Small intestine (tissue), 7 donors: ENCODE measurements at regions not wholly inside any gene's neighbourhood (a gene's known extent, or its start where the extent isn't known, plus 50 kb on each side); places are given as distances from the start of the nearest gene placed in this dataset.

ENCODE experiments used
- DNase-seq, 2 donors: peaks; one replicate each; pipeline versions ENCODE4 v3.0.0 to v3.0.0-alpha.2; 2013
- FAIRE-seq: peaks from 2 replicates; lab custom pipeline; 2012; peaks lifted over from hg19 to GRCh38; lab: Jason Lieb, UNC
- H3K27ac ChIP-seq, 3 donors: one replicate each; pipeline ENCODE4 v1.5.1; 2013; ENCODE audit warnings: low read length in 2 of 3, mild to moderate bottlenecking in 2 of 3, control low read depth in 1 of 3, inconsistent platforms in 1 of 3, low read depth in 1 of 3, moderate library complexity in 1 of 3
- H3K27me3 ChIP-seq, 3 donors: one replicate each; pipeline ENCODE4 v1.6.1; 2013; ENCODE audit warnings: low read length in 3 of 3, inconsistent platforms in 1 of 3; ENCODE audit not compliant: control insufficient read depth in 3 of 3, insufficient read depth in 3 of 3
- H3K36me3 ChIP-seq, 3 donors: one replicate each; pipeline ENCODE4 v1.6.1; 2013; ENCODE audit warnings: low read length in 3 of 3, inconsistent platforms in 1 of 3, low read depth in 1 of 3, mild to moderate bottlenecking in 1 of 3, moderate library complexity in 1 of 3; ENCODE audit not compliant: control insufficient read depth in 3 of 3, insufficient read depth in 2 of 3
- H3K4me1 ChIP-seq, 3 donors: one replicate each; pipeline ENCODE4 v1.6.1; 2013; ENCODE audit warnings: low read length in 2 of 3, inconsistent platforms in 1 of 3, low read depth in 1 of 3, mild to moderate bottlenecking in 1 of 3, moderate library complexity in 1 of 3; ENCODE audit not compliant: control insufficient read depth in 3 of 3, insufficient read depth in 2 of 3
- H3K4me3 ChIP-seq, 3 donors: one replicate each; pipeline ENCODE4 v1.5.1; 2013; ENCODE audit warnings: low read length in 3 of 3, control low read depth in 1 of 3, inconsistent platforms in 1 of 3, low read depth in 1 of 3, mild to moderate bottlenecking in 1 of 3, moderate library complexity in 1 of 3
- H3K9me3 ChIP-seq, 2 donors: one replicate each; pipeline ENCODE4 v1.6.1; 2013; ENCODE audit warnings: low read depth in 1 of 2, low read length in 1 of 2; ENCODE audit not compliant: control insufficient read depth in 2 of 2, insufficient read depth in 1 of 2
- WGBS, 3 donors: extraction: QIAGEN DNeasy Blood & Tissue Kit; methylation state at CpG; one replicate each; pipeline ENCODE4 v1.1.7; 2013; 5-methylcytosine and 5-hydroxymethylcytosine counted together
- donor health status: healthy with polysubstance abuse.
- donor health status: control.
- donor health status: control.
- donor health status: Bipolar disorder and iron deficiency.
- donor health status: healthy.

DNA sequence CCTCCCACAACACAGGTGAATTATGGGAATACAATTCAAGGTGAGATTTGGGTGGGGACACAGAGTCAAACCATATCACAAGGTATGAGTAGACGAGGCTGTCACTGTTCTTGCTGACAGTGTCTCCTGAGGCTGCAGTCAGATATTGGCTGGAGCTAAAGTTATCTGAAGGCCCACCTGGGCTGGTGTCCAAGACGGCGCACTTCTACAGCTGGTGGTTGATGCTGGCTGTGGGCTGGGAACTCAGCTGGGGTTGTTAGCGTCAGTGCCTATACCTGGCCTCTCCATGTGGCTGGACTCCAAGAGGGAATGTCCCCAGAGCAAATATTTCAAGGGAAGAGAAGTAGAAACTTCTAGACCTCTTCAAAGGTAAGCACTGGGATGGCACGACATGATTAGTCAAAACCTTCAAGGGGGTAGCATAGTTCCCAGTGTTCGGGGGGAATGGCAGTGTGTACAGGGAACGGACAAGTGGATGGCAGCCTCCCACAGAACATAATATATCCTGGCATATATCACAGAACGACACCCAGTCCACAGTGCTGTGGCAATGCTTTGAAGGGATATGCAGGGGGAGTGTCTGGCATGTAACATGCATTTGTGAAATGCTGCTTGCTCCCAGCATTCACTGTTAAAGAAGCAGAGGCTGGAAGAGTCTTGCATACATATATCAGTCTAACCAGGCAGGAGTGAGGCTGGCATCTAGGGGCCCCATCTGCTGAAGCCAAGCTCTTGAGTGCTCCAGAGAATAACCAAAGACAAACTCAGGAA, 126.7 kb upstream of the RFLNA start:
- no peaks in the 10 kb centered on the region for H3K36me3 ChIP-seq
- H3K27me3 ChIP-seq = no peaks in the 10 kb centered on the region
- FAIRE-seq (no peak), DNase-seq (no peak)
- H3K4me3 ChIP-seq = no peak overlapping the region
- H3K9me3 ChIP-seq = peaks cover 0 to 12% of the 10 kb centered on the region in 2 donors
- no peaks in the 10 kb centered on the region for H3K4me1 ChIP-seq
- 83 to 88% (median 88%) methylated on average over 8 of the region's 8 CpGs for WGBS, 3 donors
- H3K27ac ChIP-seq = no peak overlapping the region

DNA sequence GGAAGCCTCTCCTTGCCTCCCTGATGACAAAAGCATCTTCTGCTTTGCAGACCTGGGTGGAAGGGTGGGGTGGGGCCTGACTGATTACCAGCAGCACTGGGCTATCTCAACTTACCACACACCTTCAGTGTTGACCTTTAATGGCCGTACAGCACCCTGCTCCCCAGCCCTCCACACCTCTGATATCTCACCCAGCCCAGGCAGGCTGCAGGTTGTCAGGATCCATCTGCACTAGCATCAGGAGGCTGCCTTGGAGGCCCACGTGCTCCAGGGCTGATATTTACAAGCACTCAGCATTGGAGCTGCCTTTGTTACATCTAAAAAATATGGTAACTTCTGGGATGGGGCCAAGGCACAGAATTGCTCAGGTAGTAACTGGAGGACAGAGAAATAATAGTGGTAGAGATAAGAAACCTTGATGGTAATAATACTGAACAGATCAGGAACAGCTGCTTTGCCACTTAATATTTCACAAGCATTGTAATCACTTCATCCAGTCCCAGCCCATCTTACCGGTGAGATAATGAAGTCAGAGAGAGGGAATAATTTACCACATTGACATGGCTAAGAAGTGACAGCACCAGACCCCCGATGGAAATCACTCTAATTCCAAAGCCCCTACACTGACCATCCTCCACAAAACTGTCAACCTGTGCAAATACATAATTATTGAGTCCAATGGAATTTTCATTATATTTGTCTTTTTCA, 125.2 kb upstream of the RFLNA start:
- no peaks in the 10 kb centered on the region for H3K27me3 ChIP-seq
- H3K4me3 ChIP-seq = no peak overlapping the region
- no peak overlapping the region for H3K27ac ChIP-seq
- WGBS, 3 donors = 16 to 66% (median 37%) methylated on average over 4 of the region's 4 CpGs
- H3K9me3 ChIP-seq = peaks cover 0 to 3% of the 10 kb centered on the region in 2 donors
- FAIRE-seq = no peak
- no peaks in the 10 kb centered on the region for H3K36me3 ChIP-seq
- no peaks in the 10 kb centered on the region for H3K4me1 ChIP-seq
- no peak for DNase-seq

DNA sequence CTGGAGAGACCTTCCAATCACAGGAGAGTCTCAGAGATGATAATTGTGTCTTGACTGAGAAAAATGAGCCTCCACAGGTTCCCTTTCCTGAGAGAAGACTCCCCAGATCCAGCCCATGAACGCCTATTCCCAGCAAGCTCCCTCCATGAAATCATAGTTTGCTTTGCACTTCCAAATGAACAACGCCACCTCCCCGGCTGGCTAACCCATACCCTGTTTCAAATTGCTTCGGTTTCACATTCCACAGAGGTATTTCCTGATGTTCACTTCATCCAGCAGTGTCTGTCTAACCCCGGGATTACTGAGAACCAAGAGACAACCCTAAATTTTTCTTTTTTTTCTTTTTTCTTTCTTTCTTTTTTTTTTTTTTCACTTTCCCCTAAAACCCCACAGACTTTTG, 124.1 kb upstream of the RFLNA start:
- no peaks in the 10 kb centered on the region for H3K4me1 ChIP-seq
- no peak for DNase-seq
- 86 to 91% (median 88%) methylated on average over 5 of the region's 5 CpGs for WGBS, 3 donors
- no peak overlapping the region for H3K4me3 ChIP-seq
- H3K36me3 ChIP-seq = no peaks in the 10 kb centered on the region
- no peak for FAIRE-seq
- no peaks in the 10 kb centered on the region for H3K27me3 ChIP-seq
- H3K9me3 ChIP-seq = no peaks in the 10 kb centered on the region
- no peak overlapping the region for H3K27ac ChIP-seq

DNA sequence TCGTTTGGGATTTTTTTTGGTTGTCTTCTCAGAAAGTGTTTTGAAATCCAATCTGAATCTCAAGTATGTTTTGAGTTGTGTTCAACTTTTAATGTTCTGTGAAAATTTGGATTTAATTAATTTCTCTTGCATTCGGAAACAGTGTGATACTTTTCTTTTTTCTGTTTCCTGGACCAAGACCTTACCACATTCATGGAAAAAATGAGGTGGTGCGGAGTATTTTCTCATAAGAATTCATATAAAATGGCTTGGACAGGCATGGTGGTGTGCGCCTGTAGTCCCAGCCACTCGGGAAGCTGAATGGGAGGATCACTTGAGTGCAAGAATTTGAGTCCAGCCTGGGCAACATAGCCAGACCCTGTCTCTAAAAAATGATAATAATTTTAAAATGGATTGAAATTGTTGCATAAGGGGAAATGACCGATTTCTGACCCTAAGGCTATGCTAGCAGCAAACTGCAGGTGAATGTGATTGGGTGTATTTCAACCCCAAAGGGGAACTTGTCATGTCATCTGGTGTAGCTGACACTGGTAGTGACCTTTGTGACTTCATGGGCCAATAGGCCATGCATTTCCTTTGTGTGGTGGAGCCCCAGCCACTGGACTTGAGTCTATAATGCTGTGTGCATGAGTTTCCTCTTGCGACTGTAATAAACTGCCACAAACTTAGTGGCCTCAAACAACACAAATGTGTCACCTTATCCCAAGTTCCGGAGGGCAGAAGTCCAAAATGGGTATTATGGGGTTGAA, 123.5 kb upstream of the RFLNA start:
- DNase-seq (peak in 1 of 2 donors; percentile 17), FAIRE-seq (no peak)
- H3K4me3 ChIP-seq = no peak overlapping the region
- H3K36me3 ChIP-seq = no peaks in the 10 kb centered on the region
- H3K27me3 ChIP-seq = no peaks in the 10 kb centered on the region
- H3K4me1 ChIP-seq = no peaks in the 10 kb centered on the region
- 85 to 90% (median 86%) methylated on average over 8 of the region's 8 CpGs for WGBS, 3 donors
- H3K9me3 ChIP-seq = no peaks in the 10 kb centered on the region
- no peak overlapping the region for H3K27ac ChIP-seq

DNA sequence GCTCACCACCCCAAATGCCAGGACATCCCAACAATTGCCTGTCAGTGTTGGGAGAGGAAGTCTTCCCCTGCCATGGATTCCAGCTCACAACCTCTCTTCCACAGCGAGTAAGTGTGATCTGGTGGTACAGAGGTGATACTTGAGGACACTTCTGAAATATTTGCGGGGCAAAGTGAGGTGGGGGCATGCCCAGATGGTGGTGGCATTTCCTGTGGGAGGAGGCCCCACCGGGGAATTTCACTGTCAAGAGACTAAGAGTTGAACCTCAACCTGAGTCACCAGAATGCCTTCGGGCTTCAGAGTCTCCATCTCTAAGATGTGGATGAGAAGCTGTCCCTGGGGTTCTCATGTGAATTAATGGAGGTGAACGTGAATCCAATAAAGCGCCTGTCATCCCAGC, 122.3 kb upstream of the RFLNA start:
- H3K4me1 ChIP-seq = no peaks in the 10 kb centered on the region
- H3K27ac ChIP-seq = no peak overlapping the region
- no peaks in the 10 kb centered on the region for H3K36me3 ChIP-seq
- H3K9me3 ChIP-seq = no peaks in the 10 kb centered on the region
- no peaks in the 10 kb centered on the region for H3K27me3 ChIP-seq
- WGBS, 3 donors = 87 to 94% (median 90%) methylated on average over 6 of the region's 6 CpGs
- H3K4me3 ChIP-seq = no peak overlapping the region
- no peak for DNase-seq
- FAIRE-seq = no peak

DNA sequence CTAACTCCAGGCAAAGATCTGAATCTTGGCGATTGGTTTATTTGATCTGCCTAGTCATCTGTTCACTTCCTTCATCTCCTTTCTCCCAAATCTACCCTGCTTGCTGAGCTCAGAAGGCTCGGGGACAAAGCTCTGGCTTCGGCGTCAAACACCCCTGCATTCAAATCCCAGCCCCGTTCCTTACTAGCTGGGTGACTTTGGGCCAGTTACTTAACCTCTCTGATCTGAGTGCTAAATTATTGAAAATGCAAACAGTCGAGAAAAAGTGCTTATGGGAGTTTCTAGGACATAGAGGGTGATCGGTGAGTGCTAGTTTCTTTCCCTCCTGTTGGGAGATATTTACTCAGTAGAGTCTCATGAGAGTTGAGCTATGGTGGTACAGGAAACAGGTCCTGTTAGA, 121.2 kb upstream of the RFLNA start:
- Histone ChIP-seq H3K4me3 (no peak overlapping the region), H3K9me3 (no peaks in the 10 kb centered on the region), H3K27ac (no peak overlapping the region), H3K4me1 (no peaks in the 10 kb centered on the region), H3K36me3 (no peaks in the 10 kb centered on the region), H3K27me3 (no peaks in the 10 kb centered on the region)
- no peak for FAIRE-seq
- DNase-seq = no peak
- WGBS, 3 donors = 91 to 94% (median 94%) methylated on average over 7 of the region's 7 CpGs

DNA sequence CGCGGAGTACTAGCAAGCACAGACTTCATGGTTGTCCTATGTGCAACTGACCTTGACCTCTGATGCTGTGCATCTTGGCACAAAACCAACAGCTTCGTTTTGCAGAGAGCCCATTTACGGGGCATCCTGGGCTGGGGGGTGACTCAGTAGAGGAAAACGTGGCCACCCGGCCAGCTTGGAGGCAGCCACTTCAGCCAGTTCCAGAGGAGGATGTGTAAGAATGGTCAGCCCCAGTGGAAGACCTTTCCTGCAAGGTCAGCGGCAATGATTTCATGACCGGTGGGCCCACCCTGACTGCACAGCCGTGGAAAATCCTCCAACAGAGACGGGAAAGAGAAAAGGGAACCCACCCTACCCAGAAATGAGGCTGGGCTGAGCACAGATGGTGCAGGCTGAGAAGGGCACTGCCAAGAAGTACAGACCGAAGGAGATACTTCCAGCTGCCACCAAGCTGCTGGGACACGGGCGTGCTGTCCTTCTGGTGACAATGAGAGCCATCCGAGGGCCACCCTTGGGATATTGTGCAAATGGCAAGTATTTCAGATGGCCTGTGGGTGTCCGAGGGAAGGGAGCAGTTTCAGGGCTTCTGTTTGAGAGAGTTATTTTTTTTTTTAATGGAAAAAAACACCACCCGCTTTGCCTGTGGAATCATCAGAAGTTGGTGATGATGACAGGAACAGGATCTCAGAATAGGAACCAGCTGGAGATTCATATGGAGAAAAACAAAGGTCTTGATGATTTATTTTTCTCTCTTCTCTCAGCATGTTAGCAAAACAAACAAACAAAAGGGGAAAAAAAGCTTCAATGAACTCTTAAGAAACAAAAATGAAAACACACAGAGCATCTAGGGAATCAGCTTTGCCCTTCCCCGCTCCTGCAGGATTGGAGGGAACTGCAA, 120.2 kb upstream of the RFLNA start:
- Histone ChIP-seq H3K36me3 (no peaks in the 10 kb centered on the region), H3K9me3 (no peaks in the 10 kb centered on the region), H3K27me3 (no peaks in the 10 kb centered on the region), H3K4me3 (no peak overlapping the region), H3K27ac (no peak overlapping the region), H3K4me1 (no peaks in the 10 kb centered on the region)
- no peak for FAIRE-seq
- WGBS, 3 donors = 66 to 82% (median 68%) methylated on average over 17 of the region's 17 CpGs
- DNase-seq = no peak

DNA sequence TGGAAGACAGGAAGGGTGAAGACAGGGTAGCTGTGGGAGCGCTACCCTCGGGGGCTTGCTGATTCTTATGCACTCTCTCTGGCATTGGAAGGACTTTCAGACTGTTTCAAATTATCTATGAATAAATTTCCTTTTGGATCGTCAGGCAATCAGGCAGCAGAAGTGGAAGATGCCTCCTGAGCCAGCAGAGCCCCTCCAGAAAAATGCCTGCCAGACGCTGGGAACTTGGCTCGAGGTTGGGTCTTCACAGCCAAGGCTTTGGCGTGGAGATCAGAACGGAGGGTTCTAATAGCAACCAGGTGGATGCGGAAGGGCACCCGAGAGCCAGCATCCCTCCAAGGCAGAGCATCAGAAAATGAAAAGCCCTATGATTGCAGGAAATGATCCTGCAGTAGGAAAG, 119.2 kb upstream of the RFLNA start:
- Histone ChIP-seq H3K27me3 (no peaks in the 10 kb centered on the region), H3K4me3 (no peak overlapping the region), H3K4me1 (no peaks in the 10 kb centered on the region), H3K36me3 (no peaks in the 10 kb centered on the region), H3K9me3 (no peaks in the 10 kb centered on the region), H3K27ac (no peak overlapping the region)
- DNase-seq (no peak), FAIRE-seq (no peak)
- 81 to 88% (median 86%) methylated on average over 9 of the region's 9 CpGs for WGBS, 3 donors
